Endothelial cell of umbilical vein (primary cell): ENCODE measurements at regions not wholly inside any gene's neighbourhood (a gene's known extent, or its start where the extent isn't known, plus 50 kb on each side); places are given as distances from the start of the nearest gene placed in this dataset.

Source experiments
- BruUV-seq: library from RNA; stranded (reverse); fragments of 400-500 nt; replicated peaks from 2 replicates; lab custom pipeline; 2021; lab: Mats Ljungman, UMichigan
- CTCF ChIA-PET: fragments of 300-600, 350-600 bp; sonication (Branson Sonifier 250); formaldehyde crosslinking; loops from one replicate; lab custom pipeline; 2021; ENCODE audit warnings: antibody characterized with exemption, inconsistent platforms; lab: Charles Lee
- POLR2A ChIA-PET: fragments of 300-600, 350-600 bp; sonication (Branson Sonifier 250); formaldehyde crosslinking; loops from one replicate; lab custom pipeline; 2021; ENCODE audit warnings: antibody characterized with exemption, inconsistent platforms; lab: Charles Lee
- DNase-seq: peaks from one replicate; pipeline ENCODE4 v3.0.0-alpha.2; 2011; ENCODE audit warnings: low read depth, low spot score
- FAIRE-seq: peaks from 2 replicates; lab custom pipeline; 2011; peaks lifted over from hg19 to GRCh38; lab: Jason Lieb, UNC
- H2AFZ ChIP-seq: 2 replicates; pipeline ENCODE4 v1.6.0; 2012; ENCODE audit warnings: low read depth, low read length, control low read depth, inconsistent platforms
- H3K27ac ChIP-seq: 2 replicates; pipeline ENCODE4 v1.5.1; 2011; ENCODE audit warnings: low read depth, mild to moderate bottlenecking, control low read depth, low read length, moderate library complexity; ENCODE audit not compliant: insufficient read depth
- H3K27me3 ChIP-seq, 2 experiments: 2 replicates each; pipeline versions ENCODE4 v1.6.0 to v1.6.1; 2011; ENCODE audit warnings: low read length in 2 of 2, mixed read lengths in 1 of 2; ENCODE audit not compliant: control insufficient read depth in 2 of 2, insufficient read depth in 2 of 2
- H3K36me3 ChIP-seq, 2 experiments: 2 replicates in 1 of 2; 3 replicates in 1 of 2; pipeline ENCODE4 v1.5.1; 2011; ENCODE audit warnings: low read length in 2 of 2, mild to moderate bottlenecking in 1 of 2, moderate library complexity in 1 of 2; ENCODE audit not compliant: control insufficient read depth in 2 of 2, insufficient read depth in 2 of 2; ENCODE audit errors: extremely low read depth in 1 of 2
- H3K4me1 ChIP-seq: 3 replicates; pipeline ENCODE4 v1.5.1; 2011; ENCODE audit warnings: mild to moderate bottlenecking, low read length; ENCODE audit not compliant: control insufficient read depth, insufficient read depth; ENCODE audit errors: extremely low read depth
- H3K4me2 ChIP-seq: 2 replicates; pipeline ENCODE4 v1.6.1; 2011; ENCODE audit warnings: low read length, control low read depth, mixed read lengths; ENCODE audit not compliant: insufficient read depth
- H3K4me3 ChIP-seq, 3 experiments: fragments of 200-600 bp in 1 of 3; sonication (generic), shearing (Covaris generic) in 1 of 3; replicated peaks in 1 of 3; 2 replicates each; pipeline ENCODE4 v1.5.1; 2011 to 2016; ENCODE audit warnings: control low read depth in 3 of 3, low read length in 3 of 3, mild to moderate bottlenecking in 2 of 3, inconsistent platforms in 1 of 3, low read depth in 1 of 3, moderate library complexity in 1 of 3; ENCODE audit not compliant: insufficient read depth in 1 of 3
- H3K79me2 ChIP-seq: 2 replicates; pipeline ENCODE4 v1.6.0; 2012; ENCODE audit warnings: low read length, inconsistent platforms; ENCODE audit not compliant: control insufficient read depth, insufficient read depth
- H3K9ac ChIP-seq: replicated peaks from 2 replicates; pipeline ENCODE3; 2011; ENCODE audit warnings: low read length, control low read depth; ENCODE audit not compliant: insufficient read depth; ENCODE audit errors: extremely low read depth
- H3K9me1 ChIP-seq: replicated peaks from 3 replicates; pipeline ENCODE4 v1.6.0; 2011; ENCODE audit warnings: mild to moderate bottlenecking, low read length; ENCODE audit not compliant: control insufficient read depth, insufficient read depth; ENCODE audit errors: extremely low read depth
- H3K9me3 ChIP-seq: replicated peaks from 2 replicates; pipeline ENCODE4 v1.5.1; 2012; ENCODE audit warnings: low read length, inconsistent platforms; ENCODE audit not compliant: control insufficient read depth, insufficient read depth
- H4K20me1 ChIP-seq: replicated peaks from 2 replicates; pipeline ENCODE3; 2011; ENCODE audit warnings: mild to moderate bottlenecking, low read length; ENCODE audit not compliant: control insufficient read depth, insufficient read depth; ENCODE audit errors: extremely low read depth
- EZH2 ChIP-seq: IDR thresholded peaks from 2 replicates; pipeline ENCODE4 v1.6.1; 2012; ENCODE audit warnings: borderline replicate concordance, low read depth, mild to moderate bottlenecking, moderate library complexity, low read length, inconsistent platforms; ENCODE audit not compliant: severe bottlenecking
- FOS ChIP-seq: IDR thresholded peaks from 2 replicates; pipeline ENCODE4 v1.6.1; 2011; ENCODE audit warnings: mild to moderate bottlenecking, low read length, moderate library complexity, borderline replicate concordance; ENCODE audit not compliant: insufficient read depth
- GATA2 ChIP-seq: IDR thresholded peaks from 2 replicates; pipeline ENCODE4 v1.7.0; 2011; ENCODE audit warnings: low read depth, mild to moderate bottlenecking, moderate library complexity, mixed read lengths, low read length; ENCODE audit not compliant: insufficient read length, insufficient read depth
- JUN ChIP-seq: IDR thresholded peaks from 2 replicates; pipeline ENCODE4 v1.6.1; 2011; ENCODE audit warnings: borderline replicate concordance, low read depth; ENCODE audit not compliant: insufficient read length, insufficient read depth
- MYC ChIP-seq: IDR thresholded peaks from one replicate; pipeline ENCODE4 v1.6.1; 2011; ENCODE audit warnings: mild to moderate bottlenecking, low read depth, low read length
- POLR2A ChIP-seq: IDR thresholded peaks from 2 replicates; pipeline ENCODE4 v1.6.1; 2012; ENCODE audit warnings: low read depth, mild to moderate bottlenecking, control low read depth, low read length
- POLR2AphosphoS5 ChIP-seq: IDR thresholded peaks from 2 replicates; pipeline ENCODE4 v1.6.1; 2012; ENCODE audit warnings: low read depth, mild to moderate bottlenecking, control low read depth, low read length, moderate library complexity; ENCODE audit not compliant: insufficient read depth
- dilution Hi-C: fragments of 300-500 bp; cut with MboI; formaldehyde crosslinking; loops from one replicate; pipeline ENCODE4 v1.15.0; 2019; ENCODE audit warnings: low sequenced_read_pairs; ENCODE audit not compliant: extremely low pct_ligation_motif_present
- intact Hi-C: fragments of 100-400 bp; cut with micrococcal nuclease; formaldehyde crosslinking; loops from one replicate; pipeline ENCODE4 v1.10.0; 2022
- TF ChIP-seq, protein P1 (sequence below): IDR thresholded peaks from 2 replicates; pipeline ENCODE4 v1.6.1; 2011; ENCODE audit not compliant: insufficient read depth, insufficient read length
- TF ChIP-seq, protein P2 (sequence below), 2 donors: IDR thresholded peaks; 1 replicate in 1 of 2; 2 replicates in 1 of 2; pipeline ENCODE4 v1.5.1; 2011; ENCODE audit warnings: low read length in 2 of 2, mild to moderate bottlenecking in 2 of 2, moderate library complexity in 2 of 2, control low read depth in 1 of 2, inconsistent platforms in 1 of 2, low read depth in 1 of 2; ENCODE audit not compliant: insufficient read depth in 1 of 2; ENCODE audit errors: extremely low read depth in 1 of 2

DNA sequence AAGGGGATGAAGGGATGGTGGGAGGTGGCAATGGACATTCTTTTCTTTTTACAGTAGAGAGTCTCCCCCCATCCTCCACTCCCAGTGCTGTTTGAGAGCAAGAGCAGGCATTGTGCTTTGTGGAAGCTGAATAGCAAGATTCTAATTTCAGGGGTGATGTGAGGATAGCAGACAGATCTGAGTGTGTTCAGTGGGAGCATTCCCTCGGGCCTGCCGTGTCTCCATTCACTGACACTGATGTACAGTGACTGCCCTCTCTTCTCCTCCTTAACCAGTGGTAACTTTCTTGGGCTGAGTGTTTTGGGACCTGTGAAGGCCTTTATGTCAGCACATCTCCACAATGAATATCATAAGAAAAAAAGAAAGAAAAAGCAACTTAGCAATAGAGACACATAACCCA, 396.6 kb upstream of the RPS6KA3 start:
- ChIA-PET CTCF (no interaction called here), POLR2A (no interaction called here)
- H2AFZ ChIP-seq = no peak overlapping the region
- no peaks in the 10 kb centered on the region for H4K20me1 ChIP-seq
- no peaks in the 10 kb centered on the region for H3K9me1 ChIP-seq
- no peak overlapping the region for H3K9ac ChIP-seq
- H3K9me3 ChIP-seq = no peaks in the 10 kb centered on the region
- TF ChIP-seq EZH2 (no peak), JUN (no peak), POLR2AphosphoS5 (no peak), MYC (no peak), POLR2A (no peak), FOS (no peak), GATA2 (no peak)
- TF ChIP-seq, protein P1, sequence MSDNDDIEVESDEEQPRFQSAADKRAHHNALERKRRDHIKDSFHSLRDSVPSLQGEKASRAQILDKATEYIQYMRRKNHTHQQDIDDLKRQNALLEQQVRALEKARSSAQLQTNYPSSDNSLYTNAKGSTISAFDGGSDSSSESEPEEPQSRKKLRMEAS = no peak
- TF ChIP-seq, protein P2, sequence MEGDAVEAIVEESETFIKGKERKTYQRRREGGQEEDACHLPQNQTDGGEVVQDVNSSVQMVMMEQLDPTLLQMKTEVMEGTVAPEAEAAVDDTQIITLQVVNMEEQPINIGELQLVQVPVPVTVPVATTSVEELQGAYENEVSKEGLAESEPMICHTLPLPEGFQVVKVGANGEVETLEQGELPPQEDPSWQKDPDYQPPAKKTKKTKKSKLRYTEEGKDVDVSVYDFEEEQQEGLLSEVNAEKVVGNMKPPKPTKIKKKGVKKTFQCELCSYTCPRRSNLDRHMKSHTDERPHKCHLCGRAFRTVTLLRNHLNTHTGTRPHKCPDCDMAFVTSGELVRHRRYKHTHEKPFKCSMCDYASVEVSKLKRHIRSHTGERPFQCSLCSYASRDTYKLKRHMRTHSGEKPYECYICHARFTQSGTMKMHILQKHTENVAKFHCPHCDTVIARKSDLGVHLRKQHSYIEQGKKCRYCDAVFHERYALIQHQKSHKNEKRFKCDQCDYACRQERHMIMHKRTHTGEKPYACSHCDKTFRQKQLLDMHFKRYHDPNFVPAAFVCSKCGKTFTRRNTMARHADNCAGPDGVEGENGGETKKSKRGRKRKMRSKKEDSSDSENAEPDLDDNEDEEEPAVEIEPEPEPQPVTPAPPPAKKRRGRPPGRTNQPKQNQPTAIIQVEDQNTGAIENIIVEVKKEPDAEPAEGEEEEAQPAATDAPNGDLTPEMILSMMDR (IDR thresholded peaks at IDR 0.05; ENCODE audit: extremely low read depth in 1 of 2, insufficient read depth in 1 of 2, low read depth in 1 of 2, low read length in 2 of 2) = no peak
- H3K4me1 ChIP-seq = no peaks in the 10 kb centered on the region
- no peak overlapping the region for H3K4me2 ChIP-seq
- no peaks in the 10 kb centered on the region for H3K79me2 ChIP-seq
- intact Hi-C loops (no loop called here), dilution Hi-C loops (no loop called here)
- H3K4me3 ChIP-seq = no peak overlapping the region
- H3K27me3 ChIP-seq = no peaks in the 10 kb centered on the region
- DNase-seq = no peak
- H3K36me3 ChIP-seq = no peaks in the 10 kb centered on the region
- no TSS peak for BruUV-seq
- no peak overlapping the region for H3K27ac ChIP-seq
- no peak for FAIRE-seq
